HepG2 (cell line): ENCODE measurements at regions not wholly inside any gene's neighbourhood (a gene's known extent, or its start where the extent isn't known, plus 50 kb on each side); places are given as distances from the start of the nearest gene placed in this dataset.

Experiments used
- ATAC-seq: fragments of 200-7000 bp; cut with Tn5 transposase; 3 replicates; pipeline ENCODE4 v1.9.1; 2020; ENCODE audit warnings: mild to moderate bottlenecking, moderate library complexity
- BruUV-seq: library from RNA; stranded (reverse); fragments of 400-500 nt; replicated peaks from 2 replicates; lab custom pipeline; 2021; lab: Mats Ljungman, UMichigan
- CTCF ChIA-PET: fragments of 300-600 bp; formaldehyde crosslinking; extraction: SDS; loops from one replicate; lab custom pipeline; 2021; ENCODE audit warnings: low total read pairs, inconsistent platforms, low intra/inter-chr PET ratio; lab: Yijun Ruan, JAX
- POLR2A ChIA-PET: fragments of 350-600 bp; sonication (Branson Sonifier 250); formaldehyde crosslinking; loops from one replicate; lab custom pipeline; 2020; ENCODE audit warnings: antibody characterized with exemption, inconsistent platforms; lab: Yijun Ruan, JAX
- DNase-seq: peaks from one replicate; pipeline ENCODE4 v3.0.0-alpha.2; 2015; ENCODE audit warnings: low spot score
- FAIRE-seq: peaks from 3 replicates; lab custom pipeline; 2011; peaks lifted over from hg19 to GRCh38; lab: Jason Lieb, UNC
- H2AFZ ChIP-seq: one replicate; pipeline ENCODE4 v1.6.1; 2011; ENCODE audit warnings: low read length, inconsistent platforms
- H3K27ac ChIP-seq: fragments of 300-600 bp; 3 replicates; pipeline ENCODE4 v1.8.0; 2011; ENCODE audit warnings: mixed run types, mild to moderate bottlenecking, mixed read lengths, low read length, inconsistent platforms; ENCODE audit not compliant: insufficient read depth; ENCODE audit errors: extremely low read length
- H3K27me3 ChIP-seq, 2 experiments: fragments of 200-600 bp in 1 of 2; 2 replicates in 1 of 2; 3 replicates in 1 of 2; pipeline versions ENCODE4 v1.6.0 to v1.8.0; 2011; ENCODE audit warnings: low read length in 2 of 2, mild to moderate bottlenecking in 2 of 2, moderate library complexity in 2 of 2, inconsistent platforms in 1 of 2; ENCODE audit not compliant: insufficient read depth in 2 of 2, control insufficient read depth in 1 of 2
- H3K36me3 ChIP-seq, 2 experiments: fragments of 200-600 bp in 1 of 2; replicated peaks in 1 of 2; 2 replicates in 1 of 2; 3 replicates in 1 of 2; pipeline versions ENCODE4 v1.5.1 to v1.8.0; 2011; ENCODE audit warnings: low read length in 2 of 2, inconsistent platforms in 1 of 2; ENCODE audit not compliant: insufficient read depth in 2 of 2, control insufficient read depth in 1 of 2
- H3K4me1 ChIP-seq: 2 replicates; pipeline ENCODE4 v1.5.1; 2012; ENCODE audit warnings: low read length, inconsistent platforms; ENCODE audit not compliant: insufficient read depth
- H3K4me2 ChIP-seq: 2 replicates; pipeline ENCODE4 v1.6.0; 2011; ENCODE audit warnings: low read depth, low read length, inconsistent platforms
- H3K4me3 ChIP-seq, 3 experiments: fragments of 200-600 bp in 1 of 3; sonication (generic), shearing (Covaris generic) in 1 of 3; replicated peaks in 1 of 3; 2 replicates each; pipeline ENCODE4 v1.5.1; 2011 to 2016; ENCODE audit warnings: low read length in 3 of 3, inconsistent platforms in 2 of 3, low read depth in 2 of 3, mild to moderate bottlenecking in 2 of 3, control low read depth in 1 of 3, mixed read lengths in 1 of 3; ENCODE audit not compliant: insufficient read depth in 1 of 3
- H3K79me2 ChIP-seq: one replicate; pipeline ENCODE4 v1.6.1; 2011; ENCODE audit warnings: low read length, inconsistent platforms; ENCODE audit not compliant: insufficient read depth
- H3K9ac ChIP-seq: 2 replicates; pipeline ENCODE4 v1.6.0; 2011; ENCODE audit warnings: mild to moderate bottlenecking, low read depth, low read length, inconsistent platforms; ENCODE audit not compliant: insufficient read depth
- H3K9me3 ChIP-seq: 2 replicates; pipeline ENCODE4 v1.5.1; 2012; ENCODE audit warnings: mild to moderate bottlenecking, low read length
- H4K20me1 ChIP-seq: 2 replicates; pipeline ENCODE4 v1.6.0; 2011; ENCODE audit warnings: inconsistent platforms, mild to moderate bottlenecking, low read length, moderate library complexity; ENCODE audit not compliant: insufficient read depth
- BORCS8-MEF2B ChIP-seq: sonication (generic); formaldehyde crosslinking; IDR thresholded peaks from 2 replicates; pipeline ENCODE4 v1.8.0; 2022; ENCODE audit warnings: mild to moderate bottlenecking, missing genetic modification reagents
- CSRNP1 ChIP-seq: sonication (generic); formaldehyde crosslinking; IDR thresholded peaks from 2 replicates; pipeline ENCODE4 v1.8.1; 2023; ENCODE audit warnings: mild to moderate bottlenecking, missing genetic modification reagents
- ZBTB8A ChIP-seq: sonication (generic); formaldehyde crosslinking; IDR thresholded peaks from 2 replicates; pipeline ENCODE4 v1.4.0; 2020; ENCODE audit warnings: mild to moderate bottlenecking, low read depth, missing genetic modification reagents, borderline replicate concordance
- ZFP36L2 ChIP-seq: sonication (generic); formaldehyde crosslinking; IDR thresholded peaks from 2 replicates; pipeline ENCODE4 v1.4.0; 2020; ENCODE audit warnings: missing genetic modification reagents
- ZNF138 ChIP-seq: sonication (generic); formaldehyde crosslinking; IDR thresholded peaks from 2 replicates; pipeline ENCODE4 v1.5.0; 2020; ENCODE audit warnings: mild to moderate bottlenecking, low read depth, missing genetic modification reagents
- ZNF282 ChIP-seq: fragments of 450-650 bp; IDR thresholded peaks from 2 replicates; pipeline ENCODE4 v1.6.1; 2018; ENCODE audit not compliant: partially characterized antibody
- ZNF326 ChIP-seq: sonication (generic); formaldehyde crosslinking; IDR thresholded peaks from 2 replicates; pipeline ENCODE4 v1.4.0; 2020; ENCODE audit warnings: missing genetic modification reagents, borderline replicate concordance
- WGBS: methylation state at CpG from one replicate; pipeline ENCODE4 v1.1.6; 2017; ENCODE audit warnings: low lambda C conversion rate; 5-methylcytosine and 5-hydroxymethylcytosine counted together
- in situ Hi-C: cut with HindIII; loops from 2 replicates; pipeline ENCODE4 v1.10.0; 2017; ENCODE audit warnings: low pct_unique_long_range_greater_than_20kb; ENCODE audit not compliant: extremely low pct_ligation_motif_present
- intact Hi-C: fragments of 100-400 bp; cut with micrococcal nuclease; formaldehyde crosslinking; loops from one replicate; pipeline ENCODE4 v1.10.0; 2022; ENCODE audit not compliant: unreplicated experiment

- no peaks in the 10 kb centered on the region for H3K4me1 ChIP-seq
- DNase-seq (no peak), ATAC-seq (no peak), FAIRE-seq (no peak)
- H3K4me2 ChIP-seq = no peak overlapping the region
- H3K4me3 ChIP-seq = no peak overlapping the region
- ChIA-PET POLR2A (no interaction called here), CTCF (no interaction called here)
- H3K27ac ChIP-seq = no peak overlapping the region
- 19% methylated on average over 1 of the region's 1 CpG for WGBS
- intact Hi-C loops = no loop called here
- H3K9me3 ChIP-seq = no peaks in the 10 kb centered on the region
- no peaks in the 10 kb centered on the region for H3K36me3 ChIP-seq
- H3K27me3 ChIP-seq = no peaks in the 10 kb centered on the region
- no peaks in the 10 kb centered on the region for H3K79me2 ChIP-seq
- no peak overlapping the region for H2AFZ ChIP-seq
- in situ Hi-C loops = no loop called here
- no TSS peak for BruUV-seq
- TF ChIP-seq ZNF326 = no peak
- no peak for TF ChIP-seq CSRNP1 (CRISPR knock-in tag)
- no peak for TF ChIP-seq BORCS8-MEF2B (CRISPR knock-in tag)
- H3K9ac ChIP-seq = no peak overlapping the region
- H4K20me1 ChIP-seq = no peaks in the 10 kb centered on the region
Measured at GRCh38 chr18:42619771-42620170, 495.7 kb downstream of the RIT2 start.

DNA sequence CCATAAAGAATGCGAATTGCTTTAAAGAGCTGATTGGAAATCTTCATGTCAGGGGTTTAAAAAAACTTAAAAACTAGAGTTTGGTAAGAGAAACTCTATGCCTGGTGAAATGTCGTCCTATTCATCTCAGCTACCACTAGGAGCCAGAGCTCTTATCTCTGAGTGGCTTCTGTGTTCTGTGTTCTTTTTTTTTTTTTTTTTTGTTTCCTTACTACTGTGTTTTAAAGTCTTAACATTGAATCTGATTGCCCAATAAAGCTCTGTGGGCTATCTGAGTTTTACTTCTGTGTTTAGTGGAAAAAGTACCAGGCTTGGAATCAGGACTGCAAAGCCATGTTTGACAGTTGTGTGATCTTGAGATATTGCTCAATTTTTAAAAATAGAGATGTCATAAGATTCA, 494.8 kb downstream of the RIT2 start:
- Histone ChIP-seq H3K9me3 (no peaks in the 10 kb centered on the region), H4K20me1 (no peaks in the 10 kb centered on the region), H3K4me3 (no peak overlapping the region), H3K79me2 (no peaks in the 10 kb centered on the region), H3K4me1 (no peaks in the 10 kb centered on the region), H3K9ac (no peak overlapping the region), H2AFZ (no peak overlapping the region), H3K4me2 (no peak overlapping the region), H3K27ac (no peak overlapping the region), H3K36me3 (no peaks in the 10 kb centered on the region), H3K27me3 (no peaks in the 10 kb centered on the region)
- no peak for DNase-seq
- no TSS peak for BruUV-seq
- ATAC-seq = no peak
- ChIA-PET CTCF (no interaction called here), POLR2A (no interaction called here)
- no peak for TF ChIP-seq ZNF138 (CRISPR knock-in tag)
- no peak for TF ChIP-seq ZFP36L2
- no peak for TF ChIP-seq ZNF282
- no peak for TF ChIP-seq ZBTB8A
- 3% methylated on average over 2 of the region's 2 CpGs for WGBS
- intact Hi-C loops = no loop called here
- in situ Hi-C loops = no loop called here
- FAIRE-seq = no peak
